NCI-H1417 treated with DMSO at 0.1 percent for 48 hours (cell line): ENCODE measurements at regions not wholly inside any gene's neighbourhood (a gene's known extent, or its start where the extent isn't known, plus 50 kb on each side); places are given as distances from the start of the nearest gene placed in this dataset.
"Not testable (repeated sequence)": the region's sequence is repeated elsewhere in the genome, so short reads cannot be mapped to it uniquely, and the experiment has no call there.

Source experiments
- DNase-seq: peaks from one replicate; lab custom pipeline; 2025; lab: John Stamatoyannopoulos, UW

- DNase-seq, result no peak
Observed at GRCh38 chr15:81899730-81900129, 146.1 kb downstream of the MEX3B start.

- DNase-seq, result no peak
Observed at GRCh38 chr15:81899024-81899423, 146.8 kb downstream of the MEX3B start.

GRCh38 chr15:81897057-81897677 lies 148.7 kb downstream of the MEX3B start:
- no peak for DNase-seq

- DNase-seq, result no peak
Observed at GRCh38 chr15:81896356-81896755, 149.5 kb downstream of the MEX3B start.

- no peak for DNase-seq
Observed at GRCh38 chr15:81895723-81896122, 150.1 kb downstream of the MEX3B start.

- DNase-seq, result no peak
Observed at GRCh38 chr15:81894061-81894460, 151.8 kb downstream of the MEX3B start.

- DNase-seq, result no peak
Observed at GRCh38 chr15:81893182-81893835, 152.5 kb downstream of the MEX3B start.

GRCh38 chr15:81890496-81890895 lies 155.3 kb downstream of the MEX3B start:
- no peak for DNase-seq

- no peak for DNase-seq
Observed at GRCh38 chr15:81889485-81889881, 156.3 kb downstream of the MEX3B start.

- DNase-seq, result no peak
Observed at GRCh38 chr15:81888748-81889484, 156.9 kb downstream of the MEX3B start.

- DNase-seq, result no peak
Observed at GRCh38 chr15:81887912-81888311, 157.9 kb downstream of the MEX3B start.

GRCh38 chr15:81887188-81887587 lies 158.6 kb downstream of the MEX3B start:
- not testable (repeated sequence) for DNase-seq

- DNase-seq, result no peak
Observed at GRCh38 chr15:81886591-81886990, 159.2 kb downstream of the MEX3B start.

GRCh38 chr15:81886080-81886479 lies 159.7 kb downstream of the MEX3B start:
- no peak for DNase-seq

- DNase-seq, result no peak
Observed at GRCh38 chr15:81885135-81885534, 160.7 kb downstream of the MEX3B start.

- DNase-seq, result no peak
Observed at GRCh38 chr15:81882504-81882903, 163.3 kb downstream of the MEX3B start.

GRCh38 chr15:81880833-81881232 lies 165.0 kb downstream of the MEX3B start:
- no peak for DNase-seq

- DNase-seq, result no peak
Observed at GRCh38 chr15:81880314-81880713, 165.5 kb downstream of the MEX3B start.

- not testable (repeated sequence) for DNase-seq
Observed at GRCh38 chr15:81875717-81876116, 170.1 kb downstream of the MEX3B start.

- not testable (repeated sequence) for DNase-seq
Observed at GRCh38 chr15:81870746-81871106, 175.1 kb downstream of the MEX3B start.

GRCh38 chr15:81870062-81870745 lies 175.6 kb downstream of the MEX3B start:
- not testable (repeated sequence) for DNase-seq

- no peak for DNase-seq
Observed at GRCh38 chr15:81869161-81869954, 176.5 kb downstream of the MEX3B start.
